Astrocyte (in vitro differentiated cells and primary cell): ENCODE measurements at regions not wholly inside any gene's neighbourhood (a gene's known extent, or its start where the extent isn't known, plus 50 kb on each side); places are given as distances from the start of the nearest gene placed in this dataset.
A peak's percentile ranks its signal among the peaks of the same experiment; 100 is the strongest.

Source experiments
- DNase-seq: peaks from one replicate; pipeline ENCODE4 v3.0.0-alpha.2; 2010; ENCODE audit warnings: low read depth
- FAIRE-seq: peaks from 2 replicates; lab custom pipeline; 2011; peaks lifted over from hg19 to GRCh38; lab: Jason Lieb, UNC
- H2AFZ ChIP-seq: 2 replicates; pipeline ENCODE4 v1.6.0; 2012; ENCODE audit warnings: low read depth, low read length, inconsistent platforms
- H3K27ac ChIP-seq: 2 replicates; pipeline ENCODE4 v1.5.1; 2011; ENCODE audit warnings: low read depth, low read length, inconsistent platforms
- H3K27me3 ChIP-seq: 2 replicates; pipeline ENCODE4 v1.6.0; 2011; ENCODE audit warnings: low read length, inconsistent platforms; ENCODE audit not compliant: insufficient read depth
- H3K36me3 ChIP-seq: 2 replicates; pipeline ENCODE4 v1.5.1; 2011; ENCODE audit warnings: low read length, inconsistent platforms; ENCODE audit not compliant: insufficient read depth
- H3K4me1 ChIP-seq: 2 replicates; pipeline ENCODE4 v1.5.1; 2011; ENCODE audit warnings: low read length, inconsistent platforms; ENCODE audit not compliant: insufficient read depth
- H3K4me2 ChIP-seq: 2 replicates; pipeline ENCODE4 v1.6.0; 2012; ENCODE audit warnings: low read length, inconsistent platforms
- H3K4me3 ChIP-seq: 2 replicates; pipeline ENCODE4 v1.5.1; 2011; ENCODE audit warnings: low read depth, mild to moderate bottlenecking, low read length, inconsistent platforms; ENCODE audit not compliant: insufficient read depth
- H3K79me2 ChIP-seq: 2 replicates; pipeline ENCODE4 v1.6.0; 2012; ENCODE audit warnings: mild to moderate bottlenecking, low read length, inconsistent platforms; ENCODE audit not compliant: insufficient read depth
- H3K9ac ChIP-seq: 2 replicates; pipeline ENCODE4 v1.6.0; 2012; ENCODE audit warnings: mild to moderate bottlenecking, low read length, inconsistent platforms
- H3K9me3 ChIP-seq: 2 replicates; pipeline ENCODE4 v1.5.1; 2012; ENCODE audit warnings: low read depth, mild to moderate bottlenecking, low read length, inconsistent platforms; ENCODE audit not compliant: insufficient read depth
- H4K20me1 ChIP-seq: 2 replicates; pipeline ENCODE4 v1.6.0; 2012; ENCODE audit warnings: low read length, inconsistent platforms; ENCODE audit not compliant: insufficient read depth
- H3K27ac Mint-ChIP-seq: one replicate; pipeline ENCODE4 v1.8.0; 2021; ENCODE audit warnings: mild to moderate bottlenecking, mixed read lengths; ENCODE audit not compliant: unreplicated experiment
- H3K27me3 Mint-ChIP-seq: one replicate; pipeline ENCODE4 v1.8.0; 2021; ENCODE audit warnings: low read depth, mixed read lengths; ENCODE audit not compliant: unreplicated experiment
- H3K36me3 Mint-ChIP-seq: one replicate; pipeline ENCODE4 v1.8.0; 2021; ENCODE audit warnings: low read depth, mixed read lengths; ENCODE audit not compliant: unreplicated experiment
- H3K4me1 Mint-ChIP-seq: one replicate; pipeline ENCODE4 v1.8.0; 2021; ENCODE audit warnings: low read depth, mixed read lengths; ENCODE audit not compliant: unreplicated experiment
- H3K4me3 Mint-ChIP-seq: one replicate; pipeline ENCODE4 v1.8.0; 2021; ENCODE audit warnings: mild to moderate bottlenecking, moderate library complexity, mixed read lengths; ENCODE audit not compliant: unreplicated experiment
- H3K9me3 Mint-ChIP-seq: one replicate; pipeline ENCODE4 v1.8.0; 2021; ENCODE audit warnings: mild to moderate bottlenecking, mixed read lengths; ENCODE audit not compliant: unreplicated experiment
- EZH2 ChIP-seq: IDR thresholded peaks from 2 replicates; pipeline ENCODE4 v1.6.1; 2012; ENCODE audit warnings: mild to moderate bottlenecking, low read length, inconsistent platforms; ENCODE audit not compliant: insufficient read depth
- TF ChIP-seq, protein P1 (sequence below): IDR thresholded peaks from 2 replicates; pipeline ENCODE4 v1.5.1; 2011; ENCODE audit warnings: low read depth, mild to moderate bottlenecking, inconsistent platforms, low read length, moderate library complexity; ENCODE audit not compliant: insufficient read depth

DNA sequence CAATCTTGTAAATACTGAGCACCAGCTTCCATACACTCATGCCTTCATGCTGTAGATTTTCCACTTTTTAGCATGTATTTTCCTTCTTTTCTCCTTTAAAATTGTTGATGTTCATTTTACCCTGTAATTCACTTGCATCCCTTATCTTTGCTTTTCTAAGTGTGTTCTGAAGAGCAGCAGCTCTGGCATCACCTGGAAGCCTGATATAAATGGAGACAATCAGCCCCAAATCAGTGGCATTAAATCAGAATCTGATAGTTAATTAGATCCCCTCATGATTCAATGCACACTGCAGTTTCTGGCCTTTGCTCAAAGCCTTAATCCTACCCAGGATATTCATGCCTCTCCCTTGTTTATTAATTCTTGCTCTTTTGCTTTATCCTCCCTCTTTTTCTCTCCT, 942.4 kb downstream of the XPNPEP1 start:
- H3K79me2 ChIP-seq: no peaks in the 10 kb centered on the region
- no peak overlapping the region for H2AFZ ChIP-seq
- peaks cover 3% of the 10 kb centered on the region for H3K9me3 ChIP-seq
- H3K27ac ChIP-seq: no peak overlapping the region
- FAIRE-seq (no peak), DNase-seq (no peak)
- H3K27me3 ChIP-seq: no peaks in the 10 kb centered on the region
- no peak overlapping the region for H3K4me3 Mint-ChIP-seq
- H3K4me3 ChIP-seq: no peak overlapping the region
- no peaks in the 10 kb centered on the region for H4K20me1 ChIP-seq
- no peaks in the 10 kb centered on the region for H3K36me3 Mint-ChIP-seq
- no peaks in the 10 kb centered on the region for H3K4me1 ChIP-seq
- no peak overlapping the region for H3K4me2 ChIP-seq
- no peaks in the 10 kb centered on the region for H3K27me3 Mint-ChIP-seq
- no peaks in the 10 kb centered on the region for H3K9me3 Mint-ChIP-seq
- TF ChIP-seq, protein P1, sequence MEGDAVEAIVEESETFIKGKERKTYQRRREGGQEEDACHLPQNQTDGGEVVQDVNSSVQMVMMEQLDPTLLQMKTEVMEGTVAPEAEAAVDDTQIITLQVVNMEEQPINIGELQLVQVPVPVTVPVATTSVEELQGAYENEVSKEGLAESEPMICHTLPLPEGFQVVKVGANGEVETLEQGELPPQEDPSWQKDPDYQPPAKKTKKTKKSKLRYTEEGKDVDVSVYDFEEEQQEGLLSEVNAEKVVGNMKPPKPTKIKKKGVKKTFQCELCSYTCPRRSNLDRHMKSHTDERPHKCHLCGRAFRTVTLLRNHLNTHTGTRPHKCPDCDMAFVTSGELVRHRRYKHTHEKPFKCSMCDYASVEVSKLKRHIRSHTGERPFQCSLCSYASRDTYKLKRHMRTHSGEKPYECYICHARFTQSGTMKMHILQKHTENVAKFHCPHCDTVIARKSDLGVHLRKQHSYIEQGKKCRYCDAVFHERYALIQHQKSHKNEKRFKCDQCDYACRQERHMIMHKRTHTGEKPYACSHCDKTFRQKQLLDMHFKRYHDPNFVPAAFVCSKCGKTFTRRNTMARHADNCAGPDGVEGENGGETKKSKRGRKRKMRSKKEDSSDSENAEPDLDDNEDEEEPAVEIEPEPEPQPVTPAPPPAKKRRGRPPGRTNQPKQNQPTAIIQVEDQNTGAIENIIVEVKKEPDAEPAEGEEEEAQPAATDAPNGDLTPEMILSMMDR: no peak
- TF ChIP-seq EZH2: no peak
- H3K9ac ChIP-seq: no peak overlapping the region
- H3K36me3 ChIP-seq: no peaks in the 10 kb centered on the region
- H3K4me1 Mint-ChIP-seq: no peaks in the 10 kb centered on the region
- no peak overlapping the region for H3K27ac Mint-ChIP-seq

DNA sequence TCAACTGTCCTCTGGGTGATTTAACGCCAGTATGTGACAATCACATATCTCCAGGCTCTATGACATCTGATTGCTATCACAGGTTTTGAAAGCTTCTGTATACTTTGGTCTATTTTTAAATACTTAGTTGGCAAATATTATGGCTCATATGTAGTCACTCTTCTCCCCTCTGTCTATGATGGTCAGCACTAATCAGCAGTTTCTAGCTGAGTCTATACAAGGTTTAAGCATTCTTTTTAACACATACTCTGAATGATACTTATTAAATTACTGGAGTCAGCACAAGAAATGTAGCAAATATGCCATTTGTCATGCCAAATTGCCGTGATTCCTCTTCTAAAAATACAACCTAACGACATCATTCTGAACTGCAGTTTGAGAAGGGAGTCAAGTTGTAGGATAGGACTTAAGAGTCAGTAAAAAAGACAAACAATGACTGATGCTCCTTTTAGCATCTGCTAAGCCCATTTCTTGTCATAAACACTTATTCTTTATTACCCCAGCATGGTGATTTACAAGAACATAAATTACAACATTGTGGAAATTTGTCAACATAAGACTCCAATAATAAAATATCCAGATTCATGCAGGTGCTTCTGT, 947.8 kb downstream of the XPNPEP1 start:
- H3K27ac Mint-ChIP-seq: no peak overlapping the region
- H3K9ac ChIP-seq: no peak overlapping the region
- DNase-seq (no peak), FAIRE-seq (no peak)
- H4K20me1 ChIP-seq: no peaks in the 10 kb centered on the region
- no peak overlapping the region for H3K4me2 ChIP-seq
- H3K27me3 ChIP-seq: no peaks in the 10 kb centered on the region
- peaks cover 3% of the 10 kb centered on the region for H3K27me3 Mint-ChIP-seq
- TF ChIP-seq EZH2: no peak
- TF ChIP-seq, protein P1: no peak
- H3K4me3 Mint-ChIP-seq: no peak overlapping the region
- no peaks in the 10 kb centered on the region for H3K9me3 Mint-ChIP-seq
- no peaks in the 10 kb centered on the region for H3K79me2 ChIP-seq
- H3K4me3 ChIP-seq: no peak overlapping the region
- peaks cover 3% of the 10 kb centered on the region for H3K9me3 ChIP-seq
- H3K27ac ChIP-seq: no peak overlapping the region
- H3K4me1 Mint-ChIP-seq: no peaks in the 10 kb centered on the region
- H3K36me3 ChIP-seq: no peaks in the 10 kb centered on the region
- no peaks in the 10 kb centered on the region for H3K4me1 ChIP-seq
- H2AFZ ChIP-seq: no peak overlapping the region
- H3K36me3 Mint-ChIP-seq: no peaks in the 10 kb centered on the region

DNA sequence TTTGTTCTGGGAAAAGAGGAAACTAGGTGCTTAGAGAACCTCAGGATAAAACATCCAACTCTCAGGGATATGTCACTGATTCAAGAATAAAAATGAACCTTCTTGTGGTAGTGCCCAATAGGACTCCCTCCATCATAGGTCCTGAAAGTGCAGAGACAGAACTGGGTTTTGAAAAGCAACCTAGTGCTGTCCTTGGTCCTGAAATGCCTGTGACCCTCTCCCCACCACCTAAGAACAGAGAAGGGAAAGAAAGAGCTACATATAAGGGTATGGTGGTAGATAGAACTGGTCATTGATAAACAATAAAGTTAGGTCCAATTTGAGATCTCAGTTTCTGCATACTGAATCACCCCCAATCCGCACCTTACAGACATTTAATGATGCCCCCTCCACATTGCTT, 953.3 kb downstream of the XPNPEP1 start:
- Histone ChIP-seq H4K20me1 (no peaks in the 10 kb centered on the region), H3K27ac (no peak overlapping the region), H3K9me3 (no peaks in the 10 kb centered on the region), H3K27me3 (no peaks in the 10 kb centered on the region), H3K36me3 (no peaks in the 10 kb centered on the region), H2AFZ (no peak overlapping the region), H3K9ac (no peak overlapping the region), H3K79me2 (no peaks in the 10 kb centered on the region), H3K4me2 (no peak overlapping the region), H3K4me1 (no peaks in the 10 kb centered on the region), H3K4me3 (no peak overlapping the region)
- H3K27ac Mint-ChIP-seq: no peak overlapping the region
- H3K36me3 Mint-ChIP-seq: no peaks in the 10 kb centered on the region
- H3K27me3 Mint-ChIP-seq: peaks cover 6% of the 10 kb centered on the region
- no peaks in the 10 kb centered on the region for H3K9me3 Mint-ChIP-seq
- TF ChIP-seq EZH2: no peak
- TF ChIP-seq, protein P1: no peak
- no peaks in the 10 kb centered on the region for H3K4me1 Mint-ChIP-seq
- no peak for FAIRE-seq
- H3K4me3 Mint-ChIP-seq: no peak overlapping the region
- peak; percentile 31 for DNase-seq
